GM19035 (cell line): ENCODE measurements at regions not wholly inside any gene's neighbourhood (a gene's known extent, or its start where the extent isn't known, plus 50 kb on each side); places are given as distances from the start of the nearest gene placed in this dataset.
"Not testable (repeated sequence)": the region's sequence is repeated elsewhere in the genome, so short reads cannot be mapped to it uniquely, and the experiment has no call there.

Experiments
- ATAC-seq: cut with Tn5 transposase; IDR thresholded peaks from one replicate; pipeline ENCODE4 v1.9.1; 2021; ENCODE audit not compliant: unreplicated experiment

- no peak for ATAC-seq
Measured at GRCh38 chr4:19540859-19541540, 710.7 kb upstream of the SLIT2 start.

DNA sequence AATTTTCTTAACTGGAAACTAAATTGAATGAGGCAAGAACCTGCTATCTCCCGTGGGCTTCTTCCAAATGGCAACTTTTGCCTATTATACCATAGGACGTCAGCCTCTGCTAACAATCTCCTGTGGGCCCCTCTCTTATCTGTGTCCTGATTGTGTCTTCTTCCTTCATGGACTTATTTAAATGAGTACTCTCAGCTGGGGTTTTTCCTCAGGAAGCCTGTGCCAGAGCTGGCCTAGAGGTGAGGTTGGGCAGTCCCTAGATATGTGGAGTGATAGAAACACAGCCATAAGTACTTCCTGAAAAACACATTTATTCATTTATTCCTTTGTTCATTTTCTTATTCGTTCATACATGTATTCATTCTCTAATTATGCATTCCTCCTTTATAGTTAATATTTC, 712.5 kb upstream of the SLIT2 start:
- no peak for ATAC-seq

DNA sequence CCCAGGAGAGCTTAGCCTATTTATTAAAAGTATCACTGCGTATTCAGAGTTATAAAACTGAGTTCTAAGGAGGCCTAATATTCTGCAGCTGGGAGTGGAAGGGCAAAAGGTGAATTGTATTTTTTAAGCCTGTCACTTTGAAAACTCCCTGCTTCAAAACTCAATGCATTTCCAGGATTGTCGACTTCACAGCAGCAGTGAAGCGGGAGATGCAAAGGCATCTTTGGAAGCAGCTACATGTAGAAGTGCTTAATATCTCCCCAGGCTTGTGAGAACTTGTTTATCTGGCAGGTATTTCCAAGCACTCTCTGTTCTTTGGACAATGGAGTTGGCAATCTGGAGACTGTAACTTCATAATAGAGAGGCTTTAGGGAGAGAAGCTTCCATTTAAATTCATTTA, 717.5 kb upstream of the SLIT2 start:
- ATAC-seq, result no peak

- no peak for ATAC-seq
Measured at GRCh38 chr4:19531906-19532848, 719.5 kb upstream of the SLIT2 start.

DNA sequence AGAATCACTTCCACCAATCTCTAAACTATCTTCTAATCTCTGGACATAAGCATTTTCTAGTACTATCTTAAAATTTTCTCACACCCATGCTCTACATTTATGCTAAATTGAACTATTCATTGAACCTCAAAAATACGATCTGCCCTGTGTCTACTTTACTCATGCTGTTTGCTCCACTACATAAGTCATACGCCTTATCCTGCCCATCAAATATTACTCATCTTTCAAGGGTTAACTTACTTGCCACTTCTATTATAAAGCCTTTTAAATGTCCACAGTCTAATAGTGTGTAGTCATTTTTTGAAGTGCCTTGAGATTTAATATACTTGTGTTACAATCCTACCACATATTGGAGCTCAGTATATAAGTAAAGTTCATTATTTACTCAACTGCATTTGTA, 727.7 kb upstream of the SLIT2 start:
- no peak for ATAC-seq

DNA sequence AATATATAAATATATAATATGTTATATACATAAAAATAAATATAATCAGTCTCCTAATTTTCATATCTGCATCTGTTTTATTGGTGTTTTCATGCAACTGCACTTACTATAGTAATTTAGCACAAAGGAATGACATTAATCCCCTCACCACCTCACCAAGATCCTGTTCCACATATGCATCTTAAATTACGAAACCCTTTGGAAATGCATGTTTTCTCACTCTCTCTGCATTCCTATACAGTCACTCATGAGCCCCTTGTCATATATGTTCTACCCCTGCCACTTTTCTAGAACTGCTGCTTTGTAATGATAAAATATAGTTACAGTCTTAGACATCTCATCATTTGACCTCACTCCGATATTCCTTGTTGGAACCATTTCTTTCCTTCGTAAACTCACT, 728.7 kb upstream of the SLIT2 start:
- ATAC-seq, result no peak

DNA sequence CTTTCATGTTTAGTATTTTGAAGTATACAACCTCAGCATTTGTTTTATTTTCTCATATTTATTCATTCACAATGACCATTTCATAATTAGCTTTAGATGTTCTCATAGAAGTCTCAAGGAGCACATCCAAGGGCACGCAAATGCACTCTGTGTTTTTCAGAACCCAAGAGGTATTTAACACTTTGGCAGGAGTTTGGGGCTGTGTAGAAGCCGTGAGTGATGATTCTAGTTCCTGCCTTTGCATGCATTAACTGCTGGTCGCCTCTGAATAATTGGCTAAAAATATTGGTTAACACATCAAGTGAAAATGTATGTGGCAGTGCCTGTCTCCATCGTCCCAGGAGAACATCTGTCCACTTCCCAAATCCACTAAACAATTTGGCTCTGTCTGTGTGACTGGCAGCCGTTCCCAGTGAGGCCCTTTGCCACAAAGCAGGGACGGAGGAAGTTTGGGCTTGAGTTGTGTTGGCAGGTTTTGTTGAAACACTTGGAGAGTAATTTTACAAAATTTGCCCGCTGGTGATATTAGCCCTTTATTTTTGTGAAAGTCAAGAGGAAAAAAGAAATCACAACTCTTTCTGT, 730.7 kb upstream of the SLIT2 start:
- ATAC-seq, result no peak

DNA sequence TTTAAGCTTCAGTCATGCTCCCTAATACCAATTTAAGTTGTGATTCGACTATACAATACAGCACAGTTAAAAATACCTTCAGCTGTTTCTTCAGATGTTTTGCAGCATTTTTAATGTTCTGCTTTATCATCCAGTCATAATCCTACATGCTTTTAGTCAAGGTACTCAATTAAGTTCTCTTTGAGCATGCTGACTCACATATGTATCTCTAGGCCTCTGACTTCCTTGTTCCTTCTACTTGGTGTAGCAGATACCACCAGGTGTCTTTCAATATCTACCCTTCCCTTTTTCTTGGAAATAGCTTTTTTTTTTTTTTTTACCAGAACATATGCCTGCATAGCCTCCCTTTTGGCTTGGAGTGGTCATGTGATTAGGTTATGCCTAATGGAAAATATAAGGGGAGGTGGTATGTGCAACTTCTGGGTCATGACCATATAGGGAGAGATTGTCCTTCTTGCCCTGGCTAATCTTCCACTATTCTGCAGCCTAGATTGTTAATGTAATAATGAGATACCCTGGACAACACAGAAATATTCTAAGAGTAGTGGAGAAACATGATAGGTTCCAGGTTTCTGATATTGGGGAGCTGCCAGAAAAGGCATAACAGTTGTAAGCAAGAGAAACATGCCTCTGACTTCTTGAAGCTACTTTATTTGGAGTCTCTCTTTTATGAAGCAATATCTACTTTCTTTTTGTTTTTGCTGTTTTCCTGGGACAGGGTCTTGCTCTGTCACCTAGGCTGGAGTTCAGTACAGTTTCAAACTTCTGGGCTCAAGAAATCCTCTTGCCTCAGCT, 737.2 kb upstream of the SLIT2 start:
- no peak for ATAC-seq

DNA sequence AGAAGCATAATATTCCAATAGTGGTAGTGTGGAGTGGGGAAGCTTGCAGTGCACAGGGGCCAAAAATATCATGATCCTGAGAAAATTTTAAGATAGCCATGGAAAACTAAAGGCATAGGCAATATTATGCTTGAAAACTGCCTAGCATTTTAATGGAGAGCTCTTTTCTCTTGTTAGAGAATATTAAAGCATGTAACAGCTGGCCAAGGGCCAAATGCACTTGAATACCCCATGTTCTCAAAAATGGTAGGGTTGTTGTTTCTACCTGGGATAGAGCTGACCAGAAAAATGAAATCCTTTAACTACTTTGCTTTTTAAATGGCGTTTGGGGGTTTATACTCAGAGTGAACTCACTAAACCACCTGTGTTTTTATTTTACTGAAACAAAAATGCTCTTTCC, 739.6 kb upstream of the SLIT2 start:
- no peak for ATAC-seq

- no peak for ATAC-seq
Measured at GRCh38 chr4:19510993-19511392, 740.7 kb upstream of the SLIT2 start.

DNA sequence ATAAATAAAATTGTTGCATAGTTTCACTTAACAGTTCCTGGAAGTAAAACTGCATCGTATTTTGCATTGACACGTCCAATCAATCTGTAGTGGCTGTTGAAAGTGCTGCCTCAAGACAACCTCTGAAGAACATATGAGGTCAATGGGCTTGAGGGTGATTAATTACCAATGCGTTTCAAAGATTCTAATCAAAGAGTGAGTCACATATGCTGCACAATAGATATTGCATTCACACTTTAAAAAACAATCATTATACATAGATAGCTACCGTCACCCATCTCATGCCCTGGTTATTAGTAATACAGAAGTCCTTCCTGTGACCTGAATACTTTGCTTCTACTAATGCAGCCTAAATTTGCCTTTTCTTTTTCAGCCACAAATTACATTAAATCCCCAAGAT, 743.3 kb upstream of the SLIT2 start:
- no peak for ATAC-seq

DNA sequence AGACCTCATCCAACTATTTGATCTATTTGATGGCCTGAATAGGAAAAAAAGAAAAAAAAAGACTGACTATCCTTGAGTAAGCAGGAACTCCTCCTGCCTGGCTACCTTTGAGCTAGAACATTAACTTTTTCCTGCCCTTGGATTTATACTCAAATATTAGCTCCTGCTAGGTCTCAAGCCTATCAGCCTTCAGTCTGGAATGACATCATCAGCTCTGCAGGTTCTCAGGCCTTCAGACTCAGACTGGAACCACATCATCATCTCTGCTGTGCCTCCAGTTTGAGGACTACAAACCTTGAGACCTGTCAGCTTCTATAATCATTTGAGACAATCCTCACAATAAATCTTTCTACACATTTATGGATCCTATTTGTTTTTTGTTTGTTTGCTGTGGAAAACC, 754.0 kb upstream of the SLIT2 start:
- no peak for ATAC-seq

- no peak for ATAC-seq
Measured at GRCh38 chr4:19496756-19497155, 754.9 kb upstream of the SLIT2 start.

DNA sequence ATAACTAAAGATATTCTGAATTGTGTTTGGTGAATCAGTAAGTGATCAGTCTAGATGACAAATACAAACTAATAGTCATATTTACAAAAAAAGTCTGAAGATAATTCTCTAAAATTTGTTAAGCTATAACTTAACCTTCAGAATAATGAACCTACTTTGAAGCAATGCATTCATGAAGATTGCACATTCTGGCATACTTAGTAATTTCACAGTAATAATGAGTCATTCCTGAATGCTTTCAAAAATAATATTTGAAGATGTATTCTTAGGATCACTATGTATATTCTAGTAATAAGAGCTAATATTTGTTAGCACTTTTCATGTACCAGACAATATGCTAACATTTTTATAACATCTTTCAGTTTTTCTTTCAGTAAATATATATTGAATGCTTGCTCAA, 756.7 kb upstream of the SLIT2 start:
- no peak for ATAC-seq

GRCh38 chr4:19492606-19493005, 759.1 kb upstream of the SLIT2 start:
- no peak for ATAC-seq

DNA sequence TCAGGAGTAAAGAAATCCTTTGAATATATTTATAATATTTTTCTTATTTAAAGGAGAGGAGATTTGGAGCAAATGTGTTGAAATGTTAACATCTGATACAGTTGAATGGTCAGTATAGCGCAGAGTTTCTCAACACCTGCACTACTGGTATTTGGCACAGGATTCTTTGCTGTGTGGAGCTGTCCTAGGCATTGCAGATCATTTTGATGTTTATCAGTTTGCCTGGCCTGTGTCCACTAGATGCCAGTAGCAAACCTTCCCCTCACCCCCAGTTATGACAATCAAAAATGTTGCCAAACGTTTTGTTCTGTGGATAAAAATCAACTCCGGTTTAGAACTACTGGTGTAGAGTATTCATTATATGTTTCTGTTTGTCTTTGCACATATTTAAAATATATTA, 765.3 kb upstream of the SLIT2 start:
- ATAC-seq, result no peak

- no peak for ATAC-seq
Measured at GRCh38 chr4:19478791-19479190, 772.9 kb upstream of the SLIT2 start.

GRCh38 chr4:19473569-19473968, 778.1 kb upstream of the SLIT2 start:
- no peak for ATAC-seq

GRCh38 chr4:19472666-19473065, 779.0 kb upstream of the SLIT2 start:
- ATAC-seq, result no peak

GRCh38 chr4:19470001-19470400, 781.7 kb upstream of the SLIT2 start:
- not testable (repeated sequence) for ATAC-seq

DNA sequence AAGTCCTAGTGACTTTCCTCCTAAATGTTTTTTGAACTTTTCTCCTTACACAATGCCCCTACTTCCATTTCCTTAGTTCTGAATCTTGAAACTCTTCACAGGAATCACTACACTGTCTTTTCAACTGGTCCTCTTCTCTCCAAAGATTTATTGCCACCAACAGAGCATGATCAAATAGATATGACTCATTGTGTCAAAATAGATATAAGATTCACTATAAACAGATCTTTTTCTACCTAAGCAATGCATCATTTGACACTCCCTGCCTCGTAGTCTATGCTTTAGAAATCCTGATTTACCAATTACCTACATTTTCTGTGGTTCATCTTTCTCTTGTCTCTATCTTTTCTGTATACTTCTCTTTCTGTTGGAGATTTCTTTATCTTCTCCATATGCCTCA, 789.6 kb upstream of the SLIT2 start:
- no peak for ATAC-seq
